ENCODE measurements at regions not wholly inside any gene's neighbourhood (a gene's known extent, or its start where the extent isn't known, plus 50 kb on each side); places are given as distances from the start of the nearest gene placed in this dataset.
A peak's percentile ranks its signal among the peaks of the same experiment; 100 is the strongest.
"Not testable (repeated sequence)": the region's sequence is repeated elsewhere in the genome, so short reads cannot be mapped to it uniquely, and the experiment has no call there.

GRCh38 chr19:56894626-56895025 is 54.1 kb upstream of the PEG3 start:
- DNase-seq = no peak

DNA sequence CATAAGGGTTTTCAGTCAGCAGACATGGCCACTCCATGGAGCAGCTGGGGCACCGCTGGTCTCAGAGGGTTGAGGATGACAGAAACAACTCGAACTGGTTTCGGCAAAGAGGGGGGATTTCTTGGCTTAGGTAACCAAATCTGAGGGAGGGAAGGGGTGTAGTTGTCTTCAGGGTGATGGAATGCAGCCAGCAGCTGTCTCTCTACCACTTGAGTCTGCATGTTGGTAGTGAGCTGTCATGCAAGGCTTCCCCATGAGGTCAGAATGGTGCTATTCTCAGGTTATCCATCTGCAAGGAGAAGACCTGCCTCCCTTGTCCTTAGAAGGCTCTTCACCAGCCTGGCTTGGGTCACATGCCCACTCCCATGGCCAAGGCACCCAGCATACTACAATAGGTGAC is 55.6 kb upstream of the PEG3 start:
- no peak for DNase-seq

DNA sequence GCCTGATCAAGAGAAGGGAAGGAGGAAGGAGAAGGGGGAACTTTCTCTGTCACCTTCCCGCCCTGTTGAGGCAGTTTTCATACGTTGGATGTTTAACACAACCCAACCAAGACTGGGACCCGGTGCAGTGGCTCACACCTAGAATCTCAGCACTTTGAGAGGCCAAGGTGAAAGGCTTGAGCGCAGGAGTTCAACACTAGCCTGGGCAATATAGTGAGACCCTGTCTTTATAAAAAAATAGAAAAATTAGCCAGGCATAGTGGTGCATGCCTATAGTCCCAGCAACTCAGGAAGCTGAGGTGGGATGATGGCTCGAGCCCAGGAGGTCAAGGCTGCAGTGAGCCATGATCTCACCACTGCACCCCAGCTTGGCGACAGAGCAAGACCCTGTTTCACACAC is 59.4 kb upstream of the PEG3 start:
- no peak for DNase-seq

GRCh38 chr19:56900573-56901097 is 60.1 kb upstream of the PEG3 start:
- no peak for DNase-seq

- DNase-seq = no peak
Observed at GRCh38 chr19:56905631-56906150, 65.2 kb upstream of the PEG3 start.

DNA sequence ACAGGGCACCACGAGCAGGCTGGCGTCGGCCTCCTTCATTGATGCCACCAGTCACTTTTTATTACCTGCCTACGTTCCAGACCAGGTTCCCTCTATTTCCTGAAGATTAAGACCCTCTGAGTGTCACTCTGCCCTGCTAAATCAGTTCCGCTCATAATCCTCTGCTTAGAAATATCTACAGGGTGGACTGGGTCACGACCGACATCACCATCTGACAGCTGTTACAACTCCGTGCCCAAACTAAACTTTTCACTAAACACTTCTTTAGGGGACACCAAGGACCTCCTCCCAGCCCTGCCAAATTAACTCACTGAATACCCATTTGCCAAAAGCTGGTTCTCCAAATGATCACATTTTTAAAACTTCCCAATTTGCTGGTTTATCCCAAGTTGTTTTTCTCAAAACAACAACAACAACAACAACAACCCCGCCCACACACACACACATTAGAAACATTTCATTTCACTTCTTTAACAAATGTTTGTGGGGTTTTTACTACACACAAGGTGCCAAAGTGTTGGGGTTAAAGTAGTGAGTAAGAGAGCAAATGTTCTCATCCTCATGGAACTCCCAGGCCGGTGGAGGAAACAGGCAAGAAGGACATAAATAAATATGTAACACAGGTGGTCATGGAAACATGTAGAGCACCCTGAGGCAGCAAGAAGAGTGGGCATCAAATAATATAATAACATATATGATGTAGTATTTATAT is 72.0 kb upstream of the PEG3 start:
- no peak for DNase-seq

DNA sequence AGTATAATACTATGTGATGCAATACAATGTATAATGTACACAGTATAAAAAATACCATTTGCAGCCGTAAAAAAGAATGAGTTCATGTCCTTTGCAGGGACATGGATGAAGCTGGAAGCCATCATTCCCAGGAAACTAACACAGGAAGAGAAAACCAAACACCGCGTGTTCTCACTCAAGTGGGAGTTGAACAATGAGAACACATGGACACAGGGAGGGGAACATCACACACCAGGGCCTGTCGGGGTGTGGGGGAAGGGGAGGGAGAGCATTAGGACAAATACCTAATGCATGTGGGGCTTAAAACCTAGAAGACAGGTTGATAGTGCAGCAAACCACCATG is 72.6 kb upstream of the PEG3 start:
- DNase-seq = not testable (repeated sequence)

GRCh38 chr19:56916528-56916927 is 76.0 kb upstream of the PEG3 start:
- DNase-seq = no peak

DNA sequence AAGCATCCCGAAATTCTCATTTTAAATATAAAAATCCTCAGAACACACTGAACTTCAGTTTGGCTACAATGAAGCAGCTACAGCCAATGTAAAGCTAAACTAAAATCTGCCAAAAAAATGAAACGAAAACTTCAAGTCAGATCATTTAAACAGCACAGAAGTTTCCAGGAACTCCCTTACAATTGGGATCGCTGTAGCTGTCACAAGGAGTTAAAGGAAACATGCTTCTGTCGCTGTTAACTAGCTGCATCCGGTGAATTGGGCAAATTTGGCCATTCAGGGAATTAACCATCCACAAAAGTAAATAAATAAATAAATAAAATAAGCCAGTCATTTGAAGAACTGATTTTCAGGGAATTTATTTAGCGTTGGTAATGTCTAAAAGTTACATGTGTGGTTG is 77.0 kb upstream of the PEG3 start:
- DNase-seq = no peak

- no peak for DNase-seq
Observed at GRCh38 chr19:56917998-56918397, 77.5 kb upstream of the PEG3 start.

GRCh38 chr19:56918682-56919307 is 78.3 kb upstream of the PEG3 start:
- no peak for DNase-seq

DNA sequence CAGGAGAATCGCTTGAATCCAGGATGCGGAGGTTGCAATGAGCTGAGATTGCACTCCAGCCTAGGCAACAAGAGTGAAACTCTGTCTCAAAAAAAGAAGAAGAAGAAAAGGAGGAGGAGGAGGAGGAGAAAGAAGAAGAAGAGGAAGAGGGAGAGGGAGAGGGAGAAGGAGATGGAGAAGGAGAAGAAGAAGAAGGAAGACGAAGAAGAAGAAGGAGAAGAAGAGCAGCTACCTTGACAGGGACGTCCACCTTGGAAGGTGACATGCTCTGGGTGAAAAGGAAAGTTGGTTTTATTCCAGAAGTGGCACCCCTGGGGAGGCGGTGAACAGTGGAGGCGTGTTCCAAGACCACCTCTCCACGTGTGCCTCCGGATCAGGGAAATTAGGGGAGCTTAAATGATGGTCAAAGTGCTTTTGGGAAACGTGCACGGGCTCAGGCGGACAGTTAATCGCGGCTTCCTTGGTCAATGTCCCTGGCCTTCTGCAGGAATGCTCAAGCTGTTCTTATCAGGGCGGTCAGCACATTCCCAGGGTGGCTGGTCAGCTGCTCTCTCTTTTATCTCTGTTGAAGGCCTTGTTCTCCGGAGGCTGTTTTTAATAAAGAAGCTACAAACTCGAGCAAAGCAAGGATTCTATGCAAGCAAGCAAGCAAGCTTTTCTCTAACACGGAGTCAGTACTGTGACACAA is 78.9 kb upstream of the PEG3 start:
- DNase-seq = no peak

- DNase-seq = not testable (repeated sequence)
Observed at GRCh38 chr19:56926094-56926493, 85.6 kb upstream of the PEG3 start.

GRCh38 chr19:56927294-56927693 is 86.8 kb upstream of the PEG3 start:
- no peak for DNase-seq

DNA sequence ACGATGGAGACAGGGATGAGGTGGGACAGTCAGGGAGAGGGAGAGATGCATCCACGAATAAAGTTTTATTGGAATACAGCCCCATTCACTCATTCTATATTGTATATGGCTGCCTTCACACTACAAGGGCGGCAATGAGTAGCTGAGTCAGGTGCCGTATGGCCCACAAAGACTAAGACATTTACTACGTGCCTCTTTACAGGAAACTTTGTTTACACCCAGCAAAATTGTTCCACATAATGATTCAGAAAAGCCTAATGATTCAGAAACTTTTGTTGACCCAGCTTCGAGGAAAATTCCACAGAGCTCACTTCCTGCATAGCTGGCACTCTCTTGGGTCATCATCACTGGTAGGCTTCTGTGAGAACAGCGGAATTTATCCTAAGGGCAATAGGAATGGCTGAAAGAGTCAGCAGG is 87.3 kb upstream of the PEG3 start:
- DNase-seq = no peak

DNA sequence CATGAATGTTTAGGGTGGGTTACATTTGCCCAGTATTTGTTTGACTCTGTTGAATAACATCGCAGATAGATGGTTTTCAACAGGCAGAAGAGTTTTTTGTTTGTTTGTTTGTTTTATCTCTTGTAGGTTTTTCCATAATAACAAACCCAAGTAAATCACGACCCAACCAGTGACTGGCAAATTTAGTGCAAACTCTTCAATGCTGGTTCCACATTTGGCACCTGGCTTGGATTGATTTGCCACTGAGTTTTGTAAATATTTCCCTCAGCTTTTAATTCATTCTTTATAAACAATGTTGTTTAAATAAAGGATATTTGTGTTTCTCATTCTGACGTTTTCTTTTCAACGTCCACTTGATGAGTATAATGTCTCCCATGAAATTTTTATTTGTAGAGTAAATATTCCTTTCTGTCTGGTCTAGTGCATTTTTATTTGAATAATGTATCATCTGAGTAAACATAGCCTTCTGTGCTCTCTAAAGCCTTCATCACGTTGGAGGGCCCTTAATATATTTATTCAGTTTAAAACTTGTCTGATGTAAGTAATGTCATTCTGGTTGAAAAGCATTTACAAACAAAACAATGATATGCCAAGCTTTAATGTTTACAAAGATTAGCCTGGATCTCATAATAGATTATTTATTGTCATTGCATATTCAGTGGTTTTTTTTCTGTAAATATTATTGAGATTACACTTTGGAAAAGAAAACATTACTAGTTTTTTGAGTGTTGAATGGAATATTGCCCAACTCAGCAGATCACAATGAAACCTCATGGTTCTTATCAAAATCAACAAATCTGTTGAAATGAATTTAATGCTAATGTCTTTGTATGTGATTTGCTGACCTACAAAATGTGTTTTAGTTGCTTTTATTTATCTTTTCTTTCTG is 90.4 kb upstream of the PEG3 start:
- DNase-seq = no peak

DNA sequence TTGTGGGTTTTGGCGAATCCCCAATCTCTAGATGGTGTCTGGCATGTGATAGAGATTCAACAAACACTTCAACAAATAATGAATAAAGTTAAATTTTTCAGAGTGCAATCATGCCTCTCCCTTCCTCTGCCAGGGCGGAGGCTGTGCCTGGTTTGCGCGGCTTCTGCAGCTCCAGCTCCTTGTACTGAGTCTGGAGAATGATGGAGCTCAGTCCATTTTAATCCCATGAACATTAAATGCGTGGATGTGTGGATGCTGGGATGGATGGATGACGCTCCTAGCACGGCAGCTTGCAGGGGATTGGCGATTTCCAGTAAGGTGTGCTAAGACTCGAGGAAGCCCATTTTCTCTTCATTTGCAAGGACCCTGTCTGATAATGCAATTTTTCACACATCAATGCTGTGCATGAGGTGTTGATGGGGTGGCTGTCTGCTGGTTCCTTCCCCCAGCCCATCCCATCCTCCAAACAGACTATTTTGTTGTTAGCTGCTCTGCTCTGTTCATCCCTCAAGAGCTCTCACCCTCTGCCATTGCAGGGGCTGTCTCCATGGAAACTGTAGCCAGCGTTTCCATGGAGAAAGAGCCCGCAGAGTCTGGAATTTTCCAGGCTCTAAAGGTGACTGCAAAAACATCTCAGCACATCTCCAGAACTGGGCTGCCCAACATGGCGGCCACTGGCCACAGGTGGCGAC is 92.6 kb upstream of the PEG3 start:
- no peak for DNase-seq

- DNase-seq = no peak
Observed at GRCh38 chr19:56934438-56935090, 94.0 kb upstream of the PEG3 start.

GRCh38 chr19:56939951-56940350 is 99.4 kb upstream of the PEG3 start:
- DNase-seq = no peak

DNA sequence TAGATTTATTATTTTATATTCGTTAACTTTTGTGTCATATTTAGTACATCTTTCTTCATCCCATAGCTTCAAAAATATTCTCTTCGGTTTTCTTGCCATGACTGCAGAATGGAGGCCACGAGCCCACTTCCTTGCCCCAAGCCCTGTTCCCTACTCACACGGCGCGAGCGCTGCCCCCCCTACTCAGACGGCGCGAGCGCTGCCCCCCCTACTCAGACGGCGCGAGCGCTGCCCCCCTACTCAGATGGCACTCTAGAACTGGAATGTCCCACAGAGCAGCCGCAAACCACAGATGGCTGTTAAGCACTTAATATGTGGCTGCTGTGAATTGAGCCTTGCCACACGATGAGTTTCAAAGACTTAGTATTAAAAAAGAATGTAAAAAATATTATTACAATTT is 102.2 kb upstream of the PEG3 start:
- peak in 1 of 3 donors; percentile 12 for DNase-seq

DNA sequence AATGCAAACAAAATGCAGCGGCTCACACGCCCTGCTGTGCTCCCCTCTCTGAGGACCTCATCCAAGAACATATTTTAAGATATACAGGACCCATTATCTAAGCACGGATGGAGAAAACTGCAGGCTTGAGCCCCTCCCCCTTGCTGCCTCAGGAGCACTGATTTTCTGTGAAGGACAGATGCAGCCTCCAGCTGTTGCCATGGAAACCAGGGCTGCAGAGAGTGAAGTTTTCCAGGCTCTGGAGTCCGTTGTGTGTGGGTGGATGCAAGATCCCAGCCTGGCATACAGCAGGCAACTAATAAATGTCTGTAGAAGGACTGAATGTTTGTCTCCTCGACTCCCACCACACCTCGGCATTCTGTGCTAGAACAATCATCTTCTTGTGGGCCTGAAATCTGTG is 105.6 kb upstream of the PEG3 start:
- DNase-seq = no peak

- DNase-seq = no peak
Observed at GRCh38 chr19:56947206-56947605, 106.7 kb upstream of the PEG3 start.
